ENCODE measurements at regions not wholly inside any gene's neighbourhood (a gene's known extent, or its start where the extent isn't known, plus 50 kb on each side); places are given as distances from the start of the nearest gene placed in this dataset.

- H3K27me3 ChIP-seq (ENCODE audit: insufficient read depth, poor library complexity, severe bottlenecking): peaks cover 2% of the 10 kb centered on the region
- DNase-seq (ENCODE audit: low read depth in 1 of 2, low spot score in 1 of 2): no peak
- TF ChIP-seq CTCF (IDR thresholded peaks at IDR 0.05; ENCODE audit: insufficient read depth, low read length): no peak
- no peak for TF ChIP-seq GABPA (IDR thresholded peaks at IDR 0.05; ENCODE audit: low read depth)
- TF ChIP-seq POLR2AphosphoS5 (IDR thresholded peaks at IDR 0.05; ENCODE audit: low read depth): no peak
- TF ChIP-seq SPI1 (IDR thresholded peaks at IDR 0.05; ENCODE audit: borderline replicate concordance, low read depth): no peak
- no peak for TF ChIP-seq REST (IDR thresholded peaks at IDR 0.05; ENCODE audit: insufficient replicate concordance, low read depth)
- no peak overlapping the region for H3K4me3 ChIP-seq (replicated peaks; ENCODE audit: insufficient read depth, low read length)
- no peak overlapping the region for H3K27ac ChIP-seq (replicated peaks)
Measured at GRCh38 chr21:26782331-26782730, 62.9 kb downstream of the ADAMTS1 start.

- TF ChIP-seq SPI1 (IDR thresholded peaks at IDR 0.05; ENCODE audit: borderline replicate concordance, low read depth) (no peak), POLR2AphosphoS5 (IDR thresholded peaks at IDR 0.05; ENCODE audit: low read depth) (no peak), GABPA (IDR thresholded peaks at IDR 0.05; ENCODE audit: low read depth) (no peak), CTCF (IDR thresholded peaks at IDR 0.05; ENCODE audit: insufficient read depth, low read length) (no peak), REST (IDR thresholded peaks at IDR 0.05; ENCODE audit: insufficient replicate concordance, low read depth) (no peak)
- no peak overlapping the region for H3K4me3 ChIP-seq (replicated peaks; ENCODE audit: insufficient read depth, low read length)
- no peak for DNase-seq (ENCODE audit: low read depth in 1 of 2, low spot score in 1 of 2)
- H3K27me3 ChIP-seq (ENCODE audit: insufficient read depth, poor library complexity, severe bottlenecking): peaks cover 2% of the 10 kb centered on the region
- no peak overlapping the region for H3K27ac ChIP-seq (replicated peaks)
Measured at GRCh38 chr21:26781331-26781730, 63.9 kb downstream of the ADAMTS1 start.

GRCh38 chr21:26777166-26777565 is 68.0 kb downstream of the ADAMTS1 start:
- no peak overlapping the region for H3K4me3 ChIP-seq (replicated peaks; ENCODE audit: insufficient read depth, low read length)
- no peak for DNase-seq (ENCODE audit: low read depth in 1 of 2, low spot score in 1 of 2)
- H3K27me3 ChIP-seq (ENCODE audit: insufficient read depth, poor library complexity, severe bottlenecking): peaks cover 2% of the 10 kb centered on the region
- H3K27ac ChIP-seq (replicated peaks): no peak overlapping the region
- no peak for TF ChIP-seq SPI1 (IDR thresholded peaks at IDR 0.05; ENCODE audit: borderline replicate concordance, low read depth)
- no peak for TF ChIP-seq GABPA (IDR thresholded peaks at IDR 0.05; ENCODE audit: low read depth)
- TF ChIP-seq CTCF (IDR thresholded peaks at IDR 0.05; ENCODE audit: insufficient read depth, low read length): no peak
- no peak for TF ChIP-seq REST (IDR thresholded peaks at IDR 0.05; ENCODE audit: insufficient replicate concordance, low read depth)
- TF ChIP-seq POLR2AphosphoS5 (IDR thresholded peaks at IDR 0.05; ENCODE audit: low read depth): no peak
